GM19023 (cell line): ENCODE measurements at regions not wholly inside any gene's neighbourhood (a gene's known extent, or its start where the extent isn't known, plus 50 kb on each side); places are given as distances from the start of the nearest gene placed in this dataset.

Source experiments
- ATAC-seq: cut with Tn5 transposase; IDR thresholded peaks from one replicate; pipeline ENCODE4 v1.9.1; 2021; ENCODE audit warnings: mild to moderate bottlenecking, moderate library complexity; ENCODE audit not compliant: unreplicated experiment

GRCh38 chr5:147036691-147037245 lies 158.2 kb upstream of the PPP2R2B start:
- no peak for ATAC-seq

GRCh38 chr5:147037515-147038205 lies 159.1 kb upstream of the PPP2R2B start:
- ATAC-seq = no peak

DNA sequence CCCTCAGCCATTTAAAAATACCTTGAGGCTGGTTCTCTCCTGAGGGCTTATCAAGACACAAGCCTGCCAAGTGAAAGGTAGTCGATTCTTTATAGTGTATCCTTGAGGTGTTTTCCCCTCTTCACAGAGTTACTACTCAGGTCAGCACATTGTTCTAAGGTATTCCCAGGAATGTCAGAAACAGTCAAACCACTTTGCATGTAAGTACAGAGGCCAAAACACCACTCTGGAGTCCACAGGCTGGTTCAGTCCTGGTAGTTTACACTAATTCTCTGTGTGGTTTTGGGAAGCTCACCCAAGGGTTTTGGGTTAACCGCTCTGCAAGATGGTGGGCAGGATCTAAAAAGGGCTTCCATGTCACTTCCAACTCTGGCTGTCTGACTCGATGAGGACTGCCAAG lies 162.3 kb upstream of the PPP2R2B start:
- ATAC-seq = no peak

GRCh38 chr5:147044572-147045273 lies 166.2 kb upstream of the PPP2R2B start:
- no peak for ATAC-seq

GRCh38 chr5:147045290-147045689 lies 166.7 kb upstream of the PPP2R2B start:
- no peak for ATAC-seq

DNA sequence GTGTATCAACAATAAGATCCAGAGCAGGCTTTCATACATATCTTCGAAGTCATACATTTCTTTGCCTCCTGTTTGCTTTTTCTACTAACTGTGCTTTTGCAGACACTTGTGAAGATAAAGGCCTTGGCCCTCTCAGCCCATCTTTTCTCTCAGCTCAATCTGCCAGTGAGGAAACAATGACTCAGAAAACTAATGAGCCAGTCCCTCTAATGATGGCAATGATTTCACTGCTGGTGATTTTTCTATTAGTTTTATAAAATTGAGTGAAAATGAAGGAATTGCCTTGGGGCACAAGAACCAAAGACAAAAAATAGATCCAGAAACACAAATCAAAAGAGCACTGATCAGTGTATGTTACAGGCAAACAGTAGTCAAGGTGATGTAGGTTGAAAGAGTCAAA lies 167.7 kb upstream of the PPP2R2B start:
- ATAC-seq = no peak

DNA sequence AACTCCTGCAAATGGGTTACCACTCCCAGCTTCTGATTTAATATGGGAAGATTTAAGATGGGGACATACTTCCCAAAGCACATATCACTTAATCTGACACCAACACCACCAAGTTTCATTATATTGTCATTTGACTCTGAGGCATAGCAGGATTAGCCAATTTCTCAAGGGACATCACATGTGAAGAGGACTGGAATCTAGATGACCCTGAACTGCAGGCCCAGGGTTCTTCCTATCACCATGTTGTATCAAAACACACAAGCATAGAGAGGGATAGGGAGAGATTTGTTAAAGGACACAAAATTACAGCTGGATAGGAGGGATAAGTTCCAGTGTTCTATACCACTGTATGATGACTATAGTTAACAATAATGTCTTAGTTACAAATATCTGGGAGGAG lies 168.3 kb upstream of the PPP2R2B start:
- no peak for ATAC-seq

GRCh38 chr5:147049764-147050163 lies 171.2 kb upstream of the PPP2R2B start:
- ATAC-seq = no peak

DNA sequence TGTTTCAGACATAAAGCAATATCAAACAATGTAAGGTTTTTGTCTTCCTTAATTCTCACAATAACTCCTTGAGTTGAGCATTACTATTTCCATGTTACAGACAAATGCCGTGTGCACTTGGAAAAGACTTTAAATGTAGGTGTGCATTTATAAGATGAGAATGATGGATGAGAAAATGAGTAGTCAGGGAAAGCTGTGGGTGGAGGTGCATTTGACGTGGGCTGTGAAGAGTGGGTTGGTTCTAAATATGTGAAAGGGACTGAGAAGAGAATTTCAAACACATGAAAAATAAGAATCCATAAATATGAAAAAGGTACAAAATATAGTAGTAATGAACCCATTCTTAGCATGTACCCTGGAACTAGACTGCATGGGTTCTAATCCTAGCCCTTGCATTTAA lies 171.6 kb upstream of the PPP2R2B start:
- ATAC-seq = no peak

DNA sequence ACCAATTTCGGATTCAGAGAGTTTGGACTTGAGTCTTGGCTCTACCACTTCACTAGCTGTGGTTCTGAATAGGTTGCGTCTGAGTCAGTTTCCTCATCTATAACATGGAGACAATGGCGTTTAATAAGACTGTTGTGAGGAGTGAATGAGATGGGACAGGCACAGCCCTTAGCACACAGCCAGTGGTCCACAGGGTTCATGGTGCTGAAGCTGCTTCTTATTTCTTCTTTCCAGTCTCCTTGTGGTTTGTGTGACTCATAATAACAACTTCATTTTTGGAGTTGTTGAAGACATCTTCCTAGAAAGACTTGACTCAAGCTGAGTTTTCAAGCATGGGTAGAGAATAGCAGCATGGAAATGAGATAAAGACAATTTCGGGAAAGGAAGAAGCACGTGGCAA lies 172.6 kb upstream of the PPP2R2B start:
- ATAC-seq = no peak

DNA sequence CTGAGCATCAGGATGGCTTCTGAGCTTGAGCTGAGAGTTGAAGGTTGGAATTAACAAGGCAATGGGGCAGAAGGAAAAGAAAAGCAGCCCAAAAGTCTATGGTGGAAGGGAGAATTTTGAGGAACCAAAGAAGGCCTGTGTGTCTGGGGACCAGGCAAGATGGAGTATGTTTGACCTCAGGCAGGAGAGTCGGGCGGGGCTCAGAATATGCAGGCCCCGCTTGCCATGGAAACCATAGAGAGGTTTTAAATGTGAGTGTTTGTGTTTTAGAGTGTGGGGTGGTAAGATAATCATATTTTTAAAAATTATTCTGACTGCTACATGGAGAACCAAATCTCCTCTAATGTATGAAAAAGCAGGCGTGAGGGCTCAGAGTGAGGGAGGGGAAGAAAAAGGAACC lies 174.0 kb upstream of the PPP2R2B start:
- ATAC-seq = no peak

GRCh38 chr5:147055089-147055826 lies 176.7 kb upstream of the PPP2R2B start:
- no peak for ATAC-seq

GRCh38 chr5:147055850-147056566 lies 177.5 kb upstream of the PPP2R2B start:
- ATAC-seq = no peak

DNA sequence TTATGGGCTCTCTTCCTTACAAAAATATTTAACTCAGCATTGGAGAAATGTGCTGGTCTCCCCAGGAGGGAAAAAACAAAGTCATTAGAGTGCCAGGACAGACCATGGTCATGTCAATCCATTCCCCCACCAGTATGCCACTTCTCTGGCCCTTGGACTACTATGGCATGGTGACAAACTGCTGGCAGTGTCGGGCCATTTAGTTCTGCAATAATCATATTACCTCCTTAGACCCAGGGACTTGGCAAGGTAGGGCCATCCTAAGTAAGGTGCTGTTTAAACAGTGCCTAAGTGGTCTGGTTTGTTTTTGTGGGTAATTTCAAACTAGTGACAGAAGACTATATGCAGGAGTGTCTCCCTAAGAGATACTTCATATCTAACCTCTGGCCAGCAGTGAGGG lies 177.8 kb upstream of the STK32A start:
- no peak for ATAC-seq

GRCh38 chr5:147061431-147061830 lies 173.4 kb upstream of the STK32A start:
- ATAC-seq = no peak

GRCh38 chr5:147062427-147062826 lies 172.4 kb upstream of the STK32A start:
- no peak for ATAC-seq

DNA sequence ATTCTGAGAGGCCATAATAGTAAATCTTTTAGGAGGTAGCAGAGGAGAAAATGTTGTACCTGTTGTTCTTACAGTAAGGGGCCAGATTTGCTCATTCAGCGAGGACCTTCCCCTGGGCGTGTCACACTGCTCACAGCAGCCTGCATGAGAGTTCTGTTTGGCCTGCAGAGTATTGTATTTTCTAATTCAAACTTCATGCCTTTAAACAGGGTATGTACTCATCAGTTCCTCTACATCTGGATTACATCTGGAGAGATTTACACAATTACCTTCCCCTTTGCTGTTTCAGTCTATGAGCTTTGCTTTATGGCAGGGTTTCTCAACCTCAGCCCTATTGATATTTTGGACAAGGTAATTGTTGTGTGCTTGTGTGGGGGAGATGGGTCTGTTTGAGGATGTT lies 170.9 kb upstream of the STK32A start:
- no peak for ATAC-seq

GRCh38 chr5:147065071-147065470 lies 169.8 kb upstream of the STK32A start:
- peak; percentile 65 for ATAC-seq

DNA sequence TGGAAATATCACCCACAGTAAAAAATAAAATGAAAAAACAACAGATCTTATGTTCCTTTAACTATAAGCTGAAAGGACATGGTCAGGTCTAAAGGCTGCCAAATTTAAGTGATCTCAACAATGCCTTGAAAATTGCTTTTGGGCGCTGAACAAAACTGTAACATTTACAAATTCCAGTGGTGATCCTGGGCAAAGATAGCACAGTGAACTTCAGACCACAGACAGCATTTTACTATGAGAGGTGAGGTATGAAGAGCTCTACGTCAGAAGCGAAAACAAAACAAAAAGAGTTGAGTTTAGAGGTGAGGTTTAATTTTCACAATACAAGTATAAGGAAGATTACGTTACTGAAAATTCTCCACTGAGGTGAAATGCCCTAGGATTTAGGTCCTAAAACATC lies 165.8 kb upstream of the STK32A start:
- ATAC-seq = no peak

GRCh38 chr5:147072622-147073021 lies 162.2 kb upstream of the STK32A start:
- no peak for ATAC-seq

- no peak for ATAC-seq
These were observed 161.7 kb upstream of the STK32A start for GRCh38 chr5:147073098-147073497.
